ENCODE measurements at regions not wholly inside any gene's neighbourhood (a gene's known extent, or its start where the extent isn't known, plus 50 kb on each side); places are given as distances from the start of the nearest gene placed in this dataset.

GRCh38 chr2:220072669-220073220 is 445.3 kb downstream of the SLC4A3 start:
- TF ChIP-seq, protein P1, sequence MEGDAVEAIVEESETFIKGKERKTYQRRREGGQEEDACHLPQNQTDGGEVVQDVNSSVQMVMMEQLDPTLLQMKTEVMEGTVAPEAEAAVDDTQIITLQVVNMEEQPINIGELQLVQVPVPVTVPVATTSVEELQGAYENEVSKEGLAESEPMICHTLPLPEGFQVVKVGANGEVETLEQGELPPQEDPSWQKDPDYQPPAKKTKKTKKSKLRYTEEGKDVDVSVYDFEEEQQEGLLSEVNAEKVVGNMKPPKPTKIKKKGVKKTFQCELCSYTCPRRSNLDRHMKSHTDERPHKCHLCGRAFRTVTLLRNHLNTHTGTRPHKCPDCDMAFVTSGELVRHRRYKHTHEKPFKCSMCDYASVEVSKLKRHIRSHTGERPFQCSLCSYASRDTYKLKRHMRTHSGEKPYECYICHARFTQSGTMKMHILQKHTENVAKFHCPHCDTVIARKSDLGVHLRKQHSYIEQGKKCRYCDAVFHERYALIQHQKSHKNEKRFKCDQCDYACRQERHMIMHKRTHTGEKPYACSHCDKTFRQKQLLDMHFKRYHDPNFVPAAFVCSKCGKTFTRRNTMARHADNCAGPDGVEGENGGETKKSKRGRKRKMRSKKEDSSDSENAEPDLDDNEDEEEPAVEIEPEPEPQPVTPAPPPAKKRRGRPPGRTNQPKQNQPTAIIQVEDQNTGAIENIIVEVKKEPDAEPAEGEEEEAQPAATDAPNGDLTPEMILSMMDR (IDR thresholded peaks at IDR 0.05; ENCODE audit: low read depth, low read length, missing control alignments) = no peak
- DNase-seq (ENCODE audit: extremely low read depth, low read depth) = no peak

GRCh38 chr2:220075835-220076234 is 448.4 kb downstream of the SLC4A3 start:
- no peak overlapping the region for H3K4me3 ChIP-seq (replicated peaks; ENCODE audit: low read depth, low read length)
- DNase-seq (ENCODE audit: extremely low read depth, low read depth) = no peak
- TF ChIP-seq, protein P1 (IDR thresholded peaks at IDR 0.05; ENCODE audit: low read depth, low read length, missing control alignments) = no peak

More at GRCh38 chr2:220072669-220073220, 445.3 kb downstream of the SLC4A3 start:
- H3K4me3 ChIP-seq (replicated peaks; ENCODE audit: low read depth, low read length) = no peak overlapping the region

DNA sequence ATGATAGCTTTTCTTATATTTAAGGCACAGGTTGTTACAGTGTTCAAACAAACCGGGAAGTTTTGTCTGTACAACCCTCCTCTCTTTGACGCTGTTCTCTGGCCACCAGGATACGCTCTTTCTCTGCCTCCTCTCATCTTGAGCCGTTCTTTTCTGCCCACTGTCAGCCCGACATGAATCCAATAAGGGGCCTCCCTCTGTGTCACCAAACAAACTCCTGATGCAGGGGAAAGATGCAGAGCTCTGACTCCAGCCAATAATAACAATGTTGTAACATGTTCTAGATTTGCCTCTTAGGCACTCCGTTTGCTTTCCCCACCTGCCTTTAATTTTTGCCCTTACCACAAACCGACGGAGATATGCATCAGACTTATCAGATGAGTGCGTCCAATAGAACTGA is 449.3 kb downstream of the SLC4A3 start:
- peak; percentile 62 for DNase-seq (ENCODE audit: extremely low read depth, low read depth)
- no peak overlapping the region for H3K4me3 ChIP-seq (replicated peaks; ENCODE audit: low read depth, low read length)
- TF ChIP-seq, protein P1 (IDR thresholded peaks at IDR 0.05; ENCODE audit: low read depth, low read length, missing control alignments) = peak; percentile 59

DNA sequence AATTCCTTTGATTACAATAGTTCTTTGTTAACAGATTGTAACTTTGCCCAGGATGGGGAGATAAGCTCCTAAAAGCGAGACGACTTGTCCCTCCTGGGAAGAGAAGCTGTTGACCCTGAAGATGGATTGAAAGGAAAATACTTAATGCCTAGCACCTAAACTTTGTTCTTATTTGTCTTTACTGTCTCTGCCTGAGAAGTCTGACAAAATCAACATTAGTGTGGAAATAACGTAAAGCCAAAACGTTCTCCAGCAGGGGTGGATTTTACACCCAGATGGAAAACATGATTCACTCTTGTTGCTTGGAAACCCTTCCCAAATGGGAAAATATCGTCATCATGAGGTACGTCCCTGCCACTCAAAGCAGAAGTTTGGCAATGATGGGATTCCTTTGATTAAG is 450.1 kb downstream of the SLC4A3 start:
- H3K4me3 ChIP-seq (replicated peaks; ENCODE audit: low read depth, low read length) = no peak overlapping the region
- TF ChIP-seq, protein P1 (IDR thresholded peaks at IDR 0.05; ENCODE audit: low read depth, low read length, missing control alignments) = no peak
- peak; percentile 49 for DNase-seq (ENCODE audit: extremely low read depth, low read depth)

DNA sequence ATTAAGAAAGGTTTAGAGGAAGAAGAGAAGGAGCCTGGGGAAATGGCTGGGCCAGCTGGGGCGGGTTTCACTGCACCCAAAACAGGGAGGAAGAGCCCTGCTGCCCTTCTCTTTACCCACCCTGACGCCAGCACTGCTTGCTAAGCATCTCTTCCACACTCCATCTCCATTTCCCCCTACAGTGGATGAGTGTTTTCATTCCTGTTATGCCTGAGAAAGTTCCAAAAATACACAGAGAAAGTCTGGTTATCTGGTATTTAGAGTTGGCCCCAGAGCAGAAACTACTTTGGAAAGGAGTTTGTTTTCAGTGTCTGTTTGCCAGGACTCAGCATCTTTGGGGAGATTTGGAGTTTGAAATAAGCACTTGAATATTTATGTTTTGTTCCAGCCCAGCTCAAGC is 451.0 kb downstream of the SLC4A3 start:
- H3K4me3 ChIP-seq (replicated peaks; ENCODE audit: low read depth, low read length) = no peak overlapping the region
- TF ChIP-seq, protein P1 (IDR thresholded peaks at IDR 0.05; ENCODE audit: low read depth, low read length, missing control alignments) = no peak
- no peak for DNase-seq (ENCODE audit: extremely low read depth, low read depth)

- no peak for DNase-seq (ENCODE audit: extremely low read depth, low read depth)
- no peak overlapping the region for H3K4me3 ChIP-seq (replicated peaks; ENCODE audit: low read depth, low read length)
- TF ChIP-seq, protein P1 (IDR thresholded peaks at IDR 0.05; ENCODE audit: low read depth, low read length, missing control alignments) = no peak
These were observed 452.2 kb downstream of the SLC4A3 start for GRCh38 chr2:220079595-220079994.

GRCh38 chr2:220081171-220081570 is 453.7 kb downstream of the SLC4A3 start:
- H3K4me3 ChIP-seq (replicated peaks; ENCODE audit: low read depth, low read length) = no peak overlapping the region
- no peak for DNase-seq (ENCODE audit: extremely low read depth, low read depth)
- TF ChIP-seq, protein P1 (IDR thresholded peaks at IDR 0.05; ENCODE audit: low read depth, low read length, missing control alignments) = no peak

All from HFF-Myc (cell line).